ENCODE measurements at regions not wholly inside any gene's neighbourhood (a gene's known extent, or its start where the extent isn't known, plus 50 kb on each side); places are given as distances from the start of the nearest gene placed in this dataset.

DNA sequence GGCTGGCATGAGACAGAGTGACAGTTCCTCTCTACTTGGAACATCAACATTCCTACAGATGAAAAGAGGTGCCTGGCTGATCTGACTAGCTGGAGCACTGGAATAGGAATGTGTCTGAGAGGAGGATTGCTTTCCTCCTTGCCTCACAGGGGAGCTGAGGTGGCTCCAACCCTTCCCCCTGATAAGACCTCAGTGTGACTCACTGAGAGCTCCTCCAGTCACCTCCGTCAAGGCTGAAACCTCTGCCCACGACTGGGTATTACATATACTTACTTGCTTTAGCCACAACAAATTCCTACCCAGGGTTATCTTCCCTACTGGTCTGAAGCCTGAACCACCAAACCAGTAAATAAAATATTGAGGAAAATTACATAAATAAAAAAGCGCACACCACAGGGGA is 342.7 kb upstream of the REG3G start:
- TF ChIP-seq, protein P1, sequence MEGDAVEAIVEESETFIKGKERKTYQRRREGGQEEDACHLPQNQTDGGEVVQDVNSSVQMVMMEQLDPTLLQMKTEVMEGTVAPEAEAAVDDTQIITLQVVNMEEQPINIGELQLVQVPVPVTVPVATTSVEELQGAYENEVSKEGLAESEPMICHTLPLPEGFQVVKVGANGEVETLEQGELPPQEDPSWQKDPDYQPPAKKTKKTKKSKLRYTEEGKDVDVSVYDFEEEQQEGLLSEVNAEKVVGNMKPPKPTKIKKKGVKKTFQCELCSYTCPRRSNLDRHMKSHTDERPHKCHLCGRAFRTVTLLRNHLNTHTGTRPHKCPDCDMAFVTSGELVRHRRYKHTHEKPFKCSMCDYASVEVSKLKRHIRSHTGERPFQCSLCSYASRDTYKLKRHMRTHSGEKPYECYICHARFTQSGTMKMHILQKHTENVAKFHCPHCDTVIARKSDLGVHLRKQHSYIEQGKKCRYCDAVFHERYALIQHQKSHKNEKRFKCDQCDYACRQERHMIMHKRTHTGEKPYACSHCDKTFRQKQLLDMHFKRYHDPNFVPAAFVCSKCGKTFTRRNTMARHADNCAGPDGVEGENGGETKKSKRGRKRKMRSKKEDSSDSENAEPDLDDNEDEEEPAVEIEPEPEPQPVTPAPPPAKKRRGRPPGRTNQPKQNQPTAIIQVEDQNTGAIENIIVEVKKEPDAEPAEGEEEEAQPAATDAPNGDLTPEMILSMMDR (IDR thresholded peaks at IDR 0.05) = no peak

DNA sequence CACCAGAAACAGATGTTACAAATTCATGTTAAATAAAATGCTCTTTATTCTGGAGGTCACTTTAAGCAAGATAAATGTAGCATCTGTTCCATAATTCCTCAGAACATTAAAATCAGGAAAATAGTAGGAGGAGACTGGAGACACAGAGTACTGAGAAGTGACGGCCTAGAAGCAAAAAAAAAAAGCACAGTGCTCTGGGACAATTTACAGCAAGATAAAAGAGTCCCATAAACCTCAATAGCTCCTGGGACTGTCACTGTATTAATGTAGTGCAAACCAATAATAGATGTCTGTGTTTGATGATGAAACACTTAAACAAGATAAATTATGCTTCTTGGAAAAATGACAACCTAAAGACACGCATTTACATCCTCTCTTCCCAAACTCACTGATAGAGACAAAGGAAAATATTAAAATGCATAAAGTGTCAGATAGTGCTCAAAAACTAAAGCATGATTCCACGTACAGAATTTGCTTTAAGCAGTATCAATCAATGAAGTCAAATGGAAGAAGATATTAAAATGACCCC is 338.8 kb upstream of the REG3G start:
- TF ChIP-seq, protein P1 (IDR thresholded peaks at IDR 0.05) = no peak

DNA sequence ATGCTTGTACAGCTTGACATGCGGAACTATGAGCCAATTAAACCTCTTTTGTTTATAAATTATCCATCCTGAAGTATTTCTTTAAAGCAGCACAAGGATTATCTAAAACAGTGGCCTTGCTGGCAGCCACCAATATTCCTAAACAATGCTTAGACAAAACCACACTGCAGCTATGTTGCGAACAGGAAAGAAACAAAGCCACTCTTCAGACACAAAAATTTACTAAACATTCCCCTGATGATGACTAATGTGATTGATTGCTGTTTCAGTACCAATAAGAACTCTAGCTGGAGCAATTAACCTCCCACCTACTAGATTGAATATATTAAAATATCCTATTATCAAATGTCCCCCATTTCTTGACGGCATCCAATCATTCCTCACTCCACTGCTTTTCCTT is 325.8 kb upstream of the REG3G start:
- TF ChIP-seq, protein P1 (IDR thresholded peaks at IDR 0.05) = no peak

DNA sequence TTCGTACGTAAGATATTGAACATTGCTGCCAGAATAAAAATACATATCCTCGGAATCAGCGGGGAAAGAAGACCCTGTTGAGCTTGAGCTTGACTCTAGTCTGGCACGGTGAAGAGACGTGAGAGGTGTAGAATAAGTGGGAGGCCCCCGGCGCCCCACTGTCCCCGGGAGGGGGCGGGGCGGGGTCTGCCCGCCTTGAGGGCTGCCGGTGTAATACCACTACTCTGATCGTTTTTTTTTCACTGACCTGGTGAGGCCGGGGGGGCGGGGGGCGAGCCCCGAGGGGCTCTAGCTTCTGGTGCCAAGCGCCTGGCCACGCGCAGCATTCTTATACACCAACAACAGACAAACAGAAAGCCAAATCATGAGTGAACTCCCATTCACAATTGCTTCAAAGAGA is 324.0 kb upstream of the REG3G start:
- TF ChIP-seq, protein P1 (IDR thresholded peaks at IDR 0.05) = no peak

DNA sequence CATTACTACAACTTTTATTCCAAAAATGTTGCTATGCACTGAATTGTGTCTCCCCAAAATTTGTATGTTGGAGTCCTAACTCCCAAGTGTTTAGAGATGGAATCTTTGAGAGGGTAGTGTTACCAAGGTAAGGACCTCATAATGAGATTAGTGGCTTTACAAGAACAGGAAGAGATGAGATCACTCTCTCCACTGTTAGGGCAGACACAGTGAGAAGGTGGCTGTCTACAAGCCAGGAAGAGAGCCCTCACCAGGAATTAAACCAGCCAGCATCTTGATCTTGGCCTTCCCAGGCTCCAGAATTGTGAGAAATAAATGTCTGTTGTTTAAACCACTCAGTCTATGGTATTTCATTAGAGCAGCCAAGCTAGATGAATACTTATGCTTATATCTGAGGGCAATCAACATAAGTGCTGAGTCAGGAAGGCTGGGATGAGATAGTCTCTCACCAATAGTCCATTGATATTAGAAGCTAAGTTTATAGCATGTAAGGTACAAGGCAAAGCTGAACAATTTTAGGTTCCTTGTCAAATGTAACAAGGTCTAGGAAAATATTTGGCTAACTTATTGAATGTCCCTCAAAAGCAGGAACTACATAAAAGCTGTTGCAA is 317.6 kb upstream of the REG3G start:
- TF ChIP-seq, protein P1 (IDR thresholded peaks at IDR 0.05) = no peak

DNA sequence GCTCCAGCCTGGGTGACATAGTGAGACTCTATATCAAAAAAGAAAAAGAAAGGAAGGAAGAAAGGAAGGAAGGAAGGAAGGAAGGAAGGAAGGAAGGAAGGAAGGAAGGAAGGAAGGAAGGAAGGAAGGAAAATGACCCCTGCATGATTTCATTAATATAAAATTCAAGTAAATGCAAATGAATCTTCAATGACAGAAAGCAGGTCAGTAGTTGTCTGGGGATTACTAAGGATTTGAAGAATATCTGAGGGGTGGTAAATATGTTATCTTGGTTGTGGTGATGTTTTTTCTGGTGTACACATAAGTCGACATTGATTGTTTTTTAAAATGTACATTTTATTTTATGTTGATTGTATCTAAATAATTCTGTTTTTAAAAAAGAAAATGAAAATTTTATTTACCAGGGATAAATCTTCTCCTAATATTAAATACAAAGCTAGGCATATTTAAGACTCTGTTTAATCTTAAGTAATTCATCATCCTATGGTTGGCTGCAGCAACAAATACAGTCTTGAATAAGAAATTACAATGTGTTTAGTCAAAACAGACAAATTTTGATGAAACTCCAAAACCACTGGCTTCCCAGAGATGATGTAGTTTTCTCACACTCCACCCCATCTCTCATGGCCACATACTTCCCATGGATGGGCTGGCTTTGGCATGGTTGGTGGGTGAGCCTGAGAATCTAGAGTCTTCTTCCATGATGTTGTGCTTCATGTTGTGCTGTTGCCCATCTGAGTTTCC is 314.7 kb upstream of the REG3G start:
- TF ChIP-seq, protein P1 (IDR thresholded peaks at IDR 0.05) = no peak

DNA sequence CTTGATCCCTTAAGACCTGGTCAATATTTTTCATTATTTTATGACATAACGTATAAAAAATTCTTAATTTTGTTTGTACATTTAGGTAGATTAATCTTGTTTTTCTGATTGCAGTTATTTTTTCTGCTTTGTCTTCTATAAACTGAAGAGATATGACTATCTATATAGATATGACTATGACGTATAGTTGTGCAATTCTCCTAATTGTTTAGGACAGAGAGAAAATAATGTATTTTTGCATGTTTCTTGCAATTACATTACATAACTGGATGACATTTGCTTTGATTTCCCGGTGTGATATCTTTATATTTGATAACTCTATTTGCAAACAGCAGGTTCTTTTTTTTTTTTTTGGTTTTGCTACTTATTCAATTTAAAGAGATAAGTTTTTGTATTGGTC is 310.2 kb upstream of the REG3G start:
- TF ChIP-seq, protein P1 (IDR thresholded peaks at IDR 0.05) = no peak

Measured in LNCAP (cell line).